Large intestine (tissue), 3 donors: ENCODE measurements at regions not wholly inside any gene's neighbourhood (a gene's known extent, or its start where the extent isn't known, plus 50 kb on each side); places are given as distances from the start of the nearest gene placed in this dataset.

Source experiments
- DNase-seq, 2 donors: peaks; one replicate each; pipeline versions ENCODE4 v3.0.0 to v3.0.0-alpha.2; 2013
- H3K27ac ChIP-seq: one replicate; pipeline ENCODE4 v1.5.1; 2013; ENCODE audit warnings: low read length
- H3K27me3 ChIP-seq: 2 replicates; pipeline ENCODE4 v1.6.1; 2013; ENCODE audit warnings: low read length; ENCODE audit not compliant: control insufficient read depth, insufficient read depth
- H3K36me3 ChIP-seq: 2 replicates; pipeline ENCODE4 v1.6.1; 2013; ENCODE audit warnings: low read length; ENCODE audit not compliant: control insufficient read depth, insufficient read depth
- H3K4me1 ChIP-seq: one replicate; pipeline ENCODE4 v1.6.1; 2013; ENCODE audit warnings: low read length; ENCODE audit not compliant: control insufficient read depth, insufficient read depth
- H3K4me3 ChIP-seq: one replicate; pipeline ENCODE4 v1.5.1; 2013; ENCODE audit warnings: low read length
- H3K9me3 ChIP-seq: one replicate; pipeline ENCODE4 v1.6.1; 2013; ENCODE audit warnings: mild to moderate bottlenecking, low read depth, low read length, moderate library complexity; ENCODE audit not compliant: control insufficient read depth
- WGBS: methylation state at CpG from one replicate; pipeline ENCODE4 v1.1.5; 2013; ENCODE audit warnings: low lambda C conversion rate; ENCODE audit not compliant: insufficient coverage; 5-methylcytosine and 5-hydroxymethylcytosine counted together

- H3K27me3 ChIP-seq = no peaks in the 10 kb centered on the region
- no peaks in the 10 kb centered on the region for H3K4me1 ChIP-seq
- H3K9me3 ChIP-seq = no peaks in the 10 kb centered on the region
- no peaks in the 10 kb centered on the region for H3K36me3 ChIP-seq
- H3K27ac ChIP-seq = no peak overlapping the region
- DNase-seq = no peak
- WGBS = 83% methylated on average over 2 of the region's 10 CpGs
- H3K4me3 ChIP-seq = no peak overlapping the region
These were observed 231.9 kb upstream of the ARGLU1 start for GRCh38 chr13:106799781-106800335.

- Histone ChIP-seq H3K4me1 (no peaks in the 10 kb centered on the region), H3K9me3 (no peaks in the 10 kb centered on the region), H3K36me3 (no peaks in the 10 kb centered on the region), H3K4me3 (no peak overlapping the region), H3K27ac (no peak overlapping the region), H3K27me3 (no peaks in the 10 kb centered on the region)
- WGBS = 80% methylated on average over 4 of the region's 9 CpGs
- no peak for DNase-seq
These were observed 229.2 kb upstream of the ARGLU1 start for GRCh38 chr13:106797081-106797640.

- no peak overlapping the region for H3K27ac ChIP-seq
- H3K27me3 ChIP-seq = no peaks in the 10 kb centered on the region
- H3K4me1 ChIP-seq = no peaks in the 10 kb centered on the region
- no peaks in the 10 kb centered on the region for H3K36me3 ChIP-seq
- H3K9me3 ChIP-seq = no peaks in the 10 kb centered on the region
- H3K4me3 ChIP-seq = peak overlapping the region; percentile 11
- DNase-seq = peak in 1 of 2 donors; percentile 9
- 55% methylated on average over 3 of the region's 16 CpGs for WGBS
These were observed 228.5 kb upstream of the ARGLU1 start for GRCh38 chr13:106796280-106797047.

- Histone ChIP-seq H3K27ac (no peak overlapping the region), H3K36me3 (no peaks in the 10 kb centered on the region), H3K27me3 (no peaks in the 10 kb centered on the region), H3K9me3 (no peaks in the 10 kb centered on the region), H3K4me1 (no peaks in the 10 kb centered on the region), H3K4me3 (peak overlapping the region; percentile 11)
- peak in 1 of 2 donors; percentile 22 for DNase-seq
- 14% methylated on average over 3 of the region's 9 CpGs for WGBS
These were observed 227.9 kb upstream of the ARGLU1 start for GRCh38 chr13:106795847-106796246.

- DNase-seq = no peak
- H3K4me3 ChIP-seq = no peak overlapping the region
- H3K27me3 ChIP-seq = no peaks in the 10 kb centered on the region
- no peaks in the 10 kb centered on the region for H3K9me3 ChIP-seq
- H3K4me1 ChIP-seq = no peaks in the 10 kb centered on the region
- 91% methylated on average over 1 of the region's 4 CpGs for WGBS
- no peak overlapping the region for H3K27ac ChIP-seq
- H3K36me3 ChIP-seq = no peaks in the 10 kb centered on the region
These were observed 226.2 kb upstream of the ARGLU1 start for GRCh38 chr13:106794117-106794516.

- no peak for DNase-seq
- no peak overlapping the region for H3K4me3 ChIP-seq
- H3K27me3 ChIP-seq = no peaks in the 10 kb centered on the region
- no peaks in the 10 kb centered on the region for H3K9me3 ChIP-seq
- H3K27ac ChIP-seq = no peak overlapping the region
- H3K36me3 ChIP-seq = no peaks in the 10 kb centered on the region
- H3K4me1 ChIP-seq = no peaks in the 10 kb centered on the region
These were observed 222.0 kb upstream of the ARGLU1 start for GRCh38 chr13:106789911-106790310.

GRCh38 chr13:106786006-106786563 lies 218.1 kb upstream of the ARGLU1 start:
- Histone ChIP-seq H3K27me3 (no peaks in the 10 kb centered on the region), H3K9me3 (no peaks in the 10 kb centered on the region), H3K4me1 (no peaks in the 10 kb centered on the region), H3K4me3 (no peak overlapping the region), H3K27ac (no peak overlapping the region), H3K36me3 (no peaks in the 10 kb centered on the region)
- WGBS = 40% methylated on average over 3 of the region's 5 CpGs
- DNase-seq = no peak

- Histone ChIP-seq H3K9me3 (no peaks in the 10 kb centered on the region), H3K4me1 (peaks cover 12% of the 10 kb centered on the region), H3K27ac (peak overlapping the region; percentile 14), H3K36me3 (no peaks in the 10 kb centered on the region), H3K4me3 (no peak overlapping the region), H3K27me3 (no peaks in the 10 kb centered on the region)
- DNase-seq = peak; percentile 45 to 55
- no CpG with 5 or more reads among the region's 1 CpG for WGBS
These were observed 206.7 kb upstream of the ARGLU1 start for GRCh38 chr13:106774621-106775020.

GRCh38 chr13:106772006-106772601 lies 204.2 kb upstream of the ARGLU1 start:
- peak overlapping the region; percentile 59 for H3K27ac ChIP-seq
- peaks cover 8% of the 10 kb centered on the region for H3K9me3 ChIP-seq
- peak; percentile 73 to 86 for DNase-seq
- H3K27me3 ChIP-seq = no peaks in the 10 kb centered on the region
- 40% methylated on average over 1 of the region's 6 CpGs for WGBS
- H3K4me3 ChIP-seq = no peak overlapping the region
- H3K36me3 ChIP-seq = no peaks in the 10 kb centered on the region
- peaks cover 12% of the 10 kb centered on the region for H3K4me1 ChIP-seq

GRCh38 chr13:106768991-106769390 lies 201.1 kb upstream of the ARGLU1 start:
- no CpG with 5 or more reads among the region's 3 CpGs for WGBS
- no peak for DNase-seq
- Histone ChIP-seq H3K4me1 (peaks cover 12% of the 10 kb centered on the region), H3K4me3 (no peak overlapping the region), H3K36me3 (no peaks in the 10 kb centered on the region), H3K9me3 (peaks cover 8% of the 10 kb centered on the region), H3K27me3 (no peaks in the 10 kb centered on the region), H3K27ac (no peak overlapping the region)
